Fibroblast of villous mesenchyme (primary cell): ENCODE measurements at regions not wholly inside any gene's neighbourhood (a gene's known extent, or its start where the extent isn't known, plus 50 kb on each side); places are given as distances from the start of the nearest gene placed in this dataset.

Source experiments
- DNase-seq: peaks from one replicate; pipeline ENCODE4 v3.0.0-alpha.2; 2010; ENCODE audit warnings: low read depth
- H3K4me3 ChIP-seq: 2 replicates; pipeline ENCODE4 v1.5.1; 2011; ENCODE audit warnings: low read depth, mild to moderate bottlenecking, low read length
- TF ChIP-seq, protein P1 (sequence below): IDR thresholded peaks from 2 replicates; pipeline ENCODE4 v1.5.1; 2012; ENCODE audit warnings: low read depth, mild to moderate bottlenecking, low read length; ENCODE audit not compliant: insufficient read depth

DNA sequence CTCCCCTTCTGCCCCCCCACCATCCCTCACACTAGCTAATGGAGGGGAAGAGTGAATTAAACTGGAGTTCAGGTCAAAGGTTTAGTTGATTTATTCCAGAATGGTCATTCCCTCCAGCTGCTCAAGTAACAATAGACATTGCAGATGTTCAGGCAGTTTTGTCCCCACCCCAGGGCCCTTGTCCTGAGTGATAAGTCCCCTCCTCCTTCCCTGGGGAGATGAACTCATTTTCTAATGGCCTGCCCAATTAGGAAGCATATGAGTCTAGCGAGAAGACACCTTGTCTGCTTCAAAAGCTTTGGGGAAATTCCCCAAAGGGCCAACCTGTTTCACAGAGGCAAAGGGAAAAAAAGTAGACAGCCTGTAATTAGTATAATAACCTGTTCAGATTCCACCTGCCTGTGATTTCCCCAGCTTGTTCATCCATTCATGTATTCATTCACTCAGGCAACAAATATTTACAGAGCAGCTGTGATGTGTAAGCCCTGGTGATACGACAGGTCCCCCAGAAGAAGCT is 165.3 kb downstream of the SHQ1 start:
- DNase-seq, result no peak
- TF ChIP-seq, protein P1, sequence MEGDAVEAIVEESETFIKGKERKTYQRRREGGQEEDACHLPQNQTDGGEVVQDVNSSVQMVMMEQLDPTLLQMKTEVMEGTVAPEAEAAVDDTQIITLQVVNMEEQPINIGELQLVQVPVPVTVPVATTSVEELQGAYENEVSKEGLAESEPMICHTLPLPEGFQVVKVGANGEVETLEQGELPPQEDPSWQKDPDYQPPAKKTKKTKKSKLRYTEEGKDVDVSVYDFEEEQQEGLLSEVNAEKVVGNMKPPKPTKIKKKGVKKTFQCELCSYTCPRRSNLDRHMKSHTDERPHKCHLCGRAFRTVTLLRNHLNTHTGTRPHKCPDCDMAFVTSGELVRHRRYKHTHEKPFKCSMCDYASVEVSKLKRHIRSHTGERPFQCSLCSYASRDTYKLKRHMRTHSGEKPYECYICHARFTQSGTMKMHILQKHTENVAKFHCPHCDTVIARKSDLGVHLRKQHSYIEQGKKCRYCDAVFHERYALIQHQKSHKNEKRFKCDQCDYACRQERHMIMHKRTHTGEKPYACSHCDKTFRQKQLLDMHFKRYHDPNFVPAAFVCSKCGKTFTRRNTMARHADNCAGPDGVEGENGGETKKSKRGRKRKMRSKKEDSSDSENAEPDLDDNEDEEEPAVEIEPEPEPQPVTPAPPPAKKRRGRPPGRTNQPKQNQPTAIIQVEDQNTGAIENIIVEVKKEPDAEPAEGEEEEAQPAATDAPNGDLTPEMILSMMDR, result no peak
- H3K4me3 ChIP-seq, result no peak overlapping the region

DNA sequence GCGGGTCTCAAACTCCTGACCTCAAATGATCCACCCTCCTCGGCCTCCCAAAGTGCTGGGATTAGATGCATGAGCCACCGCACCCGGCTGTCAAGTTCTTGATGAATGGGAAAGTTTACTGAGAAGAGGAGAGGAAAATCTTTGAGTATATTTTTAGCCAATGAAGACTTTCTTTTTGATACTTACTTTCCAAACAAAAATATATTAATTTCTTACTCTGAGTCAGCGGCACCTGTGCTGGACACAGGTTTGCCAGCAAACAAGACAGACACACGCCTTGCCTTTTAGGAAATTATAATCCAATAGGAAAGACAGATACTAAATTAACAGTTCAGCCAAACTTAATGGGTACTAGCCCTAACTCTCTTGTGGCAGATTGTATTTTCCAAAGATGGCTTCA is 166.6 kb downstream of the SHQ1 start:
- H3K4me3 ChIP-seq, result no peak overlapping the region
- TF ChIP-seq, protein P1, result no peak

DNA sequence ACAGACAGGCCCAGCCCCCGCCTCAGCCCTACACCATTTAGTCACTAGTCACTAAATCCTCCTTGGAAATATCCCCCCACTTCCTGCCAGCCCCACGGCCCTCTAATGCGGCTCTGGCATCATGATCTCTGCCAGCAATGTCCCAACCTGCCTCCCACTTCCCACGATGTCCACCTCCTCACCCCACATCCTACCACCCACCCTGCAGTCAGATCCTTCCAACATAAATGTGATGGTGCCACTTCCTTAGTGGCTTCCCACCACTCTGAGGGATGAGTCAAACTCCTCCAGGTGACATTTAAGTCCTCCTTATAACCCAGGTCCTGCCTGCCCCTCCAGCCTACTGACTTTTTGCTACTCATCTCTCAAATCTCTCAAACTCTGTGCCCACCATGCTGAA is 167.5 kb downstream of the SHQ1 start:
- no peak for DNase-seq
- H3K4me3 ChIP-seq, result no peak overlapping the region

More for the DNA sequence above, 166.6 kb downstream of the SHQ1 start:
- no peak for DNase-seq

DNA sequence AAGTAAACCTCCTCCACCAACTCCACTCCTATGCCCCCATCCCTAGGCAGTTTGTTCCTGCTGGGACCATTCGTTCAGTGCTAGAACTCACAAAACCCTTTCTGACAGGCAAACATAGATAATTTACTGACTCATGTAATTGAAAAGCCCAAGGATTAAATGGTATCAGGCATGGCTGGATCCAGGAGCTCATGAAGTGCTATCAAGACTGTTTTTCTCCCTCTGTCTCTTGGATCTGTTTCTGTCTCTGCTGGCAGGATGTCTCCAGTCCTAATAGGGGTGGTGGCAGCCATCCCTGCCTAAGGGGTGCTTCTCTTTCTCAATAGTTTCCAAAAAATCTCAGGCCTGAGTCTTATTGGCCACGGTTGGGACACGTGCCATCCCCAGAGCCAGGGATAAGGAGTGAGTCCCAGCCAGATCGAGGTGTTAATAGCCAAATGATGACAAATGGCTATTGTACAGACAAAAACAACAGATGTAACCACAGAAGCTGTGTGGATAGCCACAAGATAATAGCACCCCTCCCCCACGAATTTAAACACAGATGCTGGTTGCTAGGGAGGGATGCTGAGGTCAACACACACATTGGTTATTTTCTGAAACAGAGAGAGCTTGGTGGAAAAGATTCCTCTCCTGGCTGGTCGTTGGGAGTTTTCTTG is 168.6 kb downstream of the SHQ1 start:
- no peak for DNase-seq
- TF ChIP-seq, protein P1, result no peak
- H3K4me3 ChIP-seq, result no peak overlapping the region

More for the DNA sequence above, 167.5 kb downstream of the SHQ1 start:
- TF ChIP-seq, protein P1, result no peak

DNA sequence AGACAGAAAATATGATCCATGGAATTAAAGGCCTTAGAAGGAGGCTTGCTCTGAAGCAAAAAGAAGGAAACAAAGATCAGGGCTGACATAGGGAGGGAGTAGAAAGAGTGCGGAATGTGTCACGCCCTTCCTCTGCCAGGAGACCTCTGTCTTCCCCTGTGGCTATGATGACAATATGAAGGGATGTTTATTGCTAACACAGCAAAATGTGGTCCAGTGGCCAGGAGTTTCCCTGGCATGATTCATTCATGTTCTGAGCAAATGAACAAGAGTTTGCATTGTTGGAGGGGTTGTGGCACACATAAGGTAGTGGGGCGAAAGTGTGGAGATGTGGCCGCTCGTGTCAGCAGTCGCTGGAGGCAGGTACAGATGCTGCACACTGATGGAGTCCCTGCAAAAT is 169.4 kb downstream of the SHQ1 start:
- TF ChIP-seq, protein P1, result no peak
- DNase-seq, result no peak
- H3K4me3 ChIP-seq, result no peak overlapping the region

DNA sequence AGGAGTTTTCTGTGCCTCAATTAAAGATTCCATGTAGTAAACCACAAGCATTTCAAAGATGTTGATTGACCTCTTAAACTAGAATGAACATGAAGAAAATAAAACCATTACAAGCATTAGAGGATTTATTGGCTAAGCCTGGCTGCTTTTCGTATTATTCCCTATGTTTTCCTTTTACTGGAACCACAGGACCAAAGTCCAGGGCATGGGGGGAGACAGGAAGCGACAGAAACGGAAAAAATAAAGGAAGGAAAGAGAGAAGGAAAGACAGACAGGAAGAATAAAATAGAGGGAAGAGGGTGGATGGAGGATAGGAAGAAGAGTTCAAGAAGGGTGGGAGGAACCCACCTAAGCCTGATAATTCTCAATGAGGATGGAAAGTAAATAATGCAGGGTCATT is 169.9 kb downstream of the SHQ1 start:
- TF ChIP-seq, protein P1, result no peak
- DNase-seq, result no peak
- no peak overlapping the region for H3K4me3 ChIP-seq

DNA sequence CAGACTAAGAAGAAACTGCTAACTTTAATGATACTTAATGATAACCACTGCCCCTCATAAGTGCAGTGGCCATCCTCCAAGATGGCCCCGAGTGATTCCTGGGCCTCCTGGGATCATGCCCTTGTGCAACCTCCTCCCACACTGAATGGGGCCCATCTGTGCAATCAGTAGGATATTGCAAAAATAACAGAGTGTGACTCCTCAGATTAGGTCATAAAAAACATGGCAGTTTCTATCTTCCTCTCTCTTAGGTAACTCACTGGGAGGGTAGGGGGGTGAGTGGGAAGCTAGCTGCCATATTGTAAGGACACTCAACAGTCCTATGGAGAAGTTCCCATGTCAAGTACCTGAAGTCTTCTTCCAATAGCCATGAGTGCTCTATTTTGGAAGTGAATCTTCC is 173.0 kb downstream of the SHQ1 start:
- no peak for DNase-seq
- TF ChIP-seq, protein P1, result no peak
- H3K4me3 ChIP-seq, result no peak overlapping the region
